ENCODE measurements at regions not wholly inside any gene's neighbourhood (a gene's known extent, or its start where the extent isn't known, plus 50 kb on each side); places are given as distances from the start of the nearest gene placed in this dataset.
A peak's percentile ranks its signal among the peaks of the same experiment; 100 is the strongest.
"Not testable (repeated sequence)": the region's sequence is repeated elsewhere in the genome, so short reads cannot be mapped to it uniquely, and the experiment has no call there.

GRCh38 chr7:91759205-91759863 is 121.2 kb downstream of the MTERF1 start:
- Mint-ChIP-seq H3K36me3 (no peaks in the 10 kb centered on the region), H3K4me3 (no peak overlapping the region), H3K9me3 (peaks cover 19% of the 10 kb centered on the region), H3K27ac (no peak overlapping the region), H3K4me1 (no peaks in the 10 kb centered on the region), H3K27me3 (no peaks in the 10 kb centered on the region)
- ATAC-seq, result no peak

GRCh38 chr7:91767820-91768219 is 112.7 kb downstream of the MTERF1 start:
- no peaks in the 10 kb centered on the region for H3K36me3 Mint-ChIP-seq
- peaks cover 15% of the 10 kb centered on the region for H3K9me3 Mint-ChIP-seq
- no peak for ATAC-seq
- H3K4me1 Mint-ChIP-seq, result no peaks in the 10 kb centered on the region
- H3K27ac Mint-ChIP-seq, result no peak overlapping the region
- H3K4me3 Mint-ChIP-seq, result no peak overlapping the region
- no peaks in the 10 kb centered on the region for H3K27me3 Mint-ChIP-seq

- H3K36me3 Mint-ChIP-seq, result no peaks in the 10 kb centered on the region
- no peaks in the 10 kb centered on the region for H3K9me3 Mint-ChIP-seq
- no peak overlapping the region for H3K4me3 Mint-ChIP-seq
- H3K27ac Mint-ChIP-seq, result no peak overlapping the region
- no peak for ATAC-seq
- H3K27me3 Mint-ChIP-seq, result no peaks in the 10 kb centered on the region
- H3K4me1 Mint-ChIP-seq, result no peaks in the 10 kb centered on the region
Measured at GRCh38 chr7:91771394-91771793, 109.1 kb downstream of the MTERF1 start.

- ATAC-seq, result no peak
- Mint-ChIP-seq H3K4me1 (no peaks in the 10 kb centered on the region), H3K4me3 (no peak overlapping the region), H3K27ac (no peak overlapping the region), H3K27me3 (no peaks in the 10 kb centered on the region), H3K36me3 (no peaks in the 10 kb centered on the region), H3K9me3 (no peaks in the 10 kb centered on the region)
Measured at GRCh38 chr7:91771921-91772815, 108.3 kb downstream of the MTERF1 start.

GRCh38 chr7:91776171-91776570 is 104.3 kb downstream of the MTERF1 start:
- H3K9me3 Mint-ChIP-seq, result no peaks in the 10 kb centered on the region
- H3K36me3 Mint-ChIP-seq, result no peaks in the 10 kb centered on the region
- ATAC-seq, result no peak
- H3K4me3 Mint-ChIP-seq, result no peak overlapping the region
- no peak overlapping the region for H3K27ac Mint-ChIP-seq
- no peaks in the 10 kb centered on the region for H3K27me3 Mint-ChIP-seq
- no peaks in the 10 kb centered on the region for H3K4me1 Mint-ChIP-seq

GRCh38 chr7:91777522-91777921 is 103.0 kb downstream of the MTERF1 start:
- no peak overlapping the region for H3K27ac Mint-ChIP-seq
- H3K4me3 Mint-ChIP-seq, result no peak overlapping the region
- no peaks in the 10 kb centered on the region for H3K27me3 Mint-ChIP-seq
- H3K4me1 Mint-ChIP-seq, result no peaks in the 10 kb centered on the region
- no peak for ATAC-seq
- no peaks in the 10 kb centered on the region for H3K9me3 Mint-ChIP-seq
- H3K36me3 Mint-ChIP-seq, result no peaks in the 10 kb centered on the region

GRCh38 chr7:91778416-91778815 is 102.1 kb downstream of the MTERF1 start:
- Mint-ChIP-seq H3K36me3 (no peaks in the 10 kb centered on the region), H3K4me1 (no peaks in the 10 kb centered on the region), H3K4me3 (no peak overlapping the region), H3K27ac (no peak overlapping the region), H3K27me3 (no peaks in the 10 kb centered on the region), H3K9me3 (no peaks in the 10 kb centered on the region)
- no peak for ATAC-seq

- no peaks in the 10 kb centered on the region for H3K27me3 Mint-ChIP-seq
- no peaks in the 10 kb centered on the region for H3K4me1 Mint-ChIP-seq
- ATAC-seq, result no peak
- no peaks in the 10 kb centered on the region for H3K36me3 Mint-ChIP-seq
- H3K9me3 Mint-ChIP-seq, result no peaks in the 10 kb centered on the region
- H3K4me3 Mint-ChIP-seq, result no peak overlapping the region
- no peak overlapping the region for H3K27ac Mint-ChIP-seq
Measured at GRCh38 chr7:91780521-91780920, 100.0 kb downstream of the MTERF1 start.

GRCh38 chr7:91784469-91784868 is 96.0 kb downstream of the MTERF1 start:
- H3K27me3 Mint-ChIP-seq, result no peaks in the 10 kb centered on the region
- H3K4me3 Mint-ChIP-seq, result no peak overlapping the region
- no peak for ATAC-seq
- H3K36me3 Mint-ChIP-seq, result no peaks in the 10 kb centered on the region
- H3K4me1 Mint-ChIP-seq, result no peaks in the 10 kb centered on the region
- H3K27ac Mint-ChIP-seq, result no peak overlapping the region
- no peaks in the 10 kb centered on the region for H3K9me3 Mint-ChIP-seq

- H3K36me3 Mint-ChIP-seq, result no peaks in the 10 kb centered on the region
- H3K4me1 Mint-ChIP-seq, result no peaks in the 10 kb centered on the region
- H3K9me3 Mint-ChIP-seq, result no peaks in the 10 kb centered on the region
- ATAC-seq, result no peak
- no peaks in the 10 kb centered on the region for H3K27me3 Mint-ChIP-seq
- H3K27ac Mint-ChIP-seq, result no peak overlapping the region
- H3K4me3 Mint-ChIP-seq, result no peak overlapping the region
Measured at GRCh38 chr7:91787931-91788330, 92.6 kb downstream of the MTERF1 start.

- no peak for ATAC-seq
- no peaks in the 10 kb centered on the region for H3K9me3 Mint-ChIP-seq
- no peaks in the 10 kb centered on the region for H3K27me3 Mint-ChIP-seq
- no peaks in the 10 kb centered on the region for H3K36me3 Mint-ChIP-seq
- H3K27ac Mint-ChIP-seq, result no peak overlapping the region
- no peak overlapping the region for H3K4me3 Mint-ChIP-seq
- H3K4me1 Mint-ChIP-seq, result no peaks in the 10 kb centered on the region
Measured at GRCh38 chr7:91789086-91789485, 91.4 kb downstream of the MTERF1 start.

GRCh38 chr7:91789558-91789957 is 90.9 kb downstream of the MTERF1 start:
- Mint-ChIP-seq H3K4me3 (no peak overlapping the region), H3K36me3 (no peaks in the 10 kb centered on the region), H3K9me3 (no peaks in the 10 kb centered on the region), H3K27me3 (no peaks in the 10 kb centered on the region), H3K4me1 (no peaks in the 10 kb centered on the region), H3K27ac (no peak overlapping the region)
- no peak for ATAC-seq

GRCh38 chr7:91790646-91791045 is 89.9 kb downstream of the MTERF1 start:
- H3K9me3 Mint-ChIP-seq, H3K27me3 Mint-ChIP-seq, H3K4me1 Mint-ChIP-seq, ATAC-seq, H3K4me3 Mint-ChIP-seq, H3K36me3 Mint-ChIP-seq, H3K27ac Mint-ChIP-seq: not testable (repeated sequence)

GRCh38 chr7:91796122-91796521 is 84.4 kb downstream of the MTERF1 start:
- no peak for ATAC-seq
- no peak overlapping the region for H3K4me3 Mint-ChIP-seq
- H3K27me3 Mint-ChIP-seq, result no peaks in the 10 kb centered on the region
- no peaks in the 10 kb centered on the region for H3K36me3 Mint-ChIP-seq
- no peaks in the 10 kb centered on the region for H3K9me3 Mint-ChIP-seq
- no peaks in the 10 kb centered on the region for H3K4me1 Mint-ChIP-seq
- H3K27ac Mint-ChIP-seq, result no peak overlapping the region

- Mint-ChIP-seq H3K4me3 (no peak overlapping the region), H3K4me1 (no peaks in the 10 kb centered on the region), H3K27me3 (no peaks in the 10 kb centered on the region), H3K36me3 (no peaks in the 10 kb centered on the region), H3K9me3 (no peaks in the 10 kb centered on the region), H3K27ac (no peak overlapping the region)
- no peak for ATAC-seq
Measured at GRCh38 chr7:91798425-91798824, 82.1 kb downstream of the MTERF1 start.

GRCh38 chr7:91800389-91800788 is 80.1 kb downstream of the MTERF1 start:
- H3K4me1 Mint-ChIP-seq, result no peaks in the 10 kb centered on the region
- no peak overlapping the region for H3K27ac Mint-ChIP-seq
- H3K27me3 Mint-ChIP-seq, result no peaks in the 10 kb centered on the region
- H3K36me3 Mint-ChIP-seq, result no peaks in the 10 kb centered on the region
- no peaks in the 10 kb centered on the region for H3K9me3 Mint-ChIP-seq
- ATAC-seq, result peak; percentile 13
- no peak overlapping the region for H3K4me3 Mint-ChIP-seq
